ENCODE measurements at regions not wholly inside any gene's neighbourhood (a gene's known extent, or its start where the extent isn't known, plus 50 kb on each side); places are given as distances from the start of the nearest gene placed in this dataset.

DNA sequence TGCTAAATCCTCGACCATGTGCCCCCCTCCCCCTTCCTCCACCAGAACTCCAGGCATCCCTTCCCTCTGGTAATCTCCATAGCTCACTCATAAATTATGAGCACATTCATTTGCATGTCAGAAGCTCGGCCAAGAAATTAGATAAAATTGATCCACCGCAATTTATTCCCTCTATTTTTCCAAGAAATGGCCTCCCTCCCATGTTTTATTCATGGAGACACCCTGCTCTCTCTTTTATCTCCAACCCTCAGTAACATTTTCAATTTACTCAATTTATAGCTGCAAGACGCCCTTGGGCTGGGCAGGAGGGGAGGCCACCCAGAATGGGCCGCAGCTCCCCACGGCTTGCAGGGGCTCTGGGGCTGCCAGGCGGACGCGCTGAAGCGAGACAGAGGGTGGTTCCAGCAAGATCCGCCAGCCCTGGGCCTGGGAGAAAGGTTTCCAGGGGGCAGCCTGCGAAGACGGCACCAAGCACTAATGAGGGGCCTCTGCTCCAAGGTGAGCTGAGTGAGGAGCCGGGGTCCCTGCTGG lies 54.7 kb upstream of the ZNF423 start:
- no peak for DNase-seq

DNA sequence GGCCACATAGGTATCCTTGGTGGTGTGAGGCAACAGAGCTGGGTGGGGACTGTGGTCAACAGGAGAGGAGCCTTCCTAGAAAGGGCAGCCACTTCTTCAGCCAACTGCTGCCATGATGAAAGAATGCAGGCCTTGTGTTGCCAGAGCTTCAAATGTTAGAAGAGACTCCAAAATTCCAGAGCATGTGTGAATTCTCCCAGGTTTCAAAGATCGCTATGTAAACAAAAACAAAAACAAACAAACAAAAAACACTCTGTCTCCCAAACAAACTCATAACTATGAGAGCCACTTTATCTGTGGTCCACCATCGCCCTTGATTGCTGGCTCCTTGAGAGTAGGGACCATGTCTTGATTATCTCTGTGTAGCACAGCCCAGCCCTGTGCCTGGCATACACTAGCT lies 55.5 kb upstream of the ZNF423 start:
- no peak for DNase-seq

DNA sequence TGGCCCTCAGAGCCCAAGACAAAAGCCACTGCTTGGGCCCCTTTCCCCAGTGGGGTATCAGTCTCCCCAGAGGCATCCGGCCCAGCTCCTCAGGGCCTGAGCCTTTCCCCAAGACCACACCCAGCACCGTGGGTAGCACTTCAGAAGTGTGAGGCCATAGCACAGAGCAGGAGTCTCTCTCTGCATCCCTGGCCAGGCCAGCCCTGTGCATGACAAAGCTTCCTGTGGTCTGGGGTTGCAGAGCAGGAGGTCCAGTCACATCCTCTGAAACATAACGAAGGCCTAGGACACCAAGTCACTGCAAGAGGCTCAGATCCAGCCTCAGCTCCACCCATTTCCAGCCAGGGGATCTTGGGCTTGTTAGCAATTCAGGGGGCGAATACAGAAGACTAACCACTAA lies 56.8 kb upstream of the ZNF423 start:
- no peak for DNase-seq

DNA sequence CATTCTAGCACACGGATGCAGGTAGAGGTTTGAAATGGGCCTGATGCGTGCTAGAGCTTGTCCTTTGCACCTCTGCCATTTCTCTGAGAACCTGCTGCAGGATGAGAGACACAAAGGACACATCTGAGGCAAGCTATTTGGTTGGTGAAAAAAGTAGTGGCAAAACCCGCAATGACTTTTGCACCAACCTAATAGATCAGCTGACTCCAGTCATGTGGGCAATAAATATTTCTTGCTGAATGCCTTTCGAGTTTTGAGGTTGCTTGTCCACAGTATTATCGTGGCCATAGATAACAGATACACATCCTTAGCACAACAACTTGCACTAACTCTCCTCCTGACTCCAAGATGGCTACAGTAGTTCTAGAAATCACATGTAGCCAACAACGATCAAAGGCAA lies 57.8 kb upstream of the ZNF423 start:
- DNase-seq: peak; percentile 1

DNA sequence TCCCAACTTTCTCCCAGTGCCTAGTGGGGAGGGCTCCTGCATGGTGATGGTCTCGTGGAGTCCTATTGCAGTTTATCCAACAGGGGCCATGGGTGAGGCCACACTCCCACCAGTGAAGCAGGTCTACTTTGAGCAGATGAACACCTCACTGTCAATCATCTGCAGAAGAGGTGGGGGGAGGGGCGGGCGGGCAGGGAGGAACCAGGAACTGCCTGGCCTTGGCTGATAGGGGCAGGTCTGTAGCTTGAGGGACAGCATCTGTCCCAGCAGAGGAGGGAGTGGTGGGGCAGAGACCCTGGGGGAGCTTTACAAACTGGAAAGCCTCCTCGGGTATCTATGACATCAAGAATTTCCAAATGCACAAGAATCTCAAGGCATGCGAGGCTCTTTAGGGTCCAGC lies 58.7 kb upstream of the ZNF423 start:
- DNase-seq: peak; percentile 0

DNA sequence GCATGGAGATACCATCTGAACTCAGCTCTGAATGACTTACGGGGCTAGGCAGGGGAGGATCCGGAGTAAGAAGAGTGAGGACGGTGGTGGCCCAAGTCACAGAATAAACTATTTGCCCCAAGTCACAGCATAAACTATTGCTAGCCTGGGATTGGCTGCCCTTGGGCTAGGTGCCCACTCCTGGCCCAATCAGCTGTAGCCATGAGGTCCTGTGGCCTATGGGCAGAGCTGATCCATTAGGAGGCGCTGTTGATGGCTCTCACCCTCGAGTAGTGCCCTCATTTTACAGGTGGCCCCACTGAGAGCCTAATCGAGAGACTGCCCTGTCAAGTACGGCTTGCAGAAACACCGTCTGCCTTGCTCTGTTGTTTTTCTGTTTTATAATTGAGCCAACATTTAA lies 62.3 kb upstream of the ZNF423 start:
- no peak for DNase-seq

DNA sequence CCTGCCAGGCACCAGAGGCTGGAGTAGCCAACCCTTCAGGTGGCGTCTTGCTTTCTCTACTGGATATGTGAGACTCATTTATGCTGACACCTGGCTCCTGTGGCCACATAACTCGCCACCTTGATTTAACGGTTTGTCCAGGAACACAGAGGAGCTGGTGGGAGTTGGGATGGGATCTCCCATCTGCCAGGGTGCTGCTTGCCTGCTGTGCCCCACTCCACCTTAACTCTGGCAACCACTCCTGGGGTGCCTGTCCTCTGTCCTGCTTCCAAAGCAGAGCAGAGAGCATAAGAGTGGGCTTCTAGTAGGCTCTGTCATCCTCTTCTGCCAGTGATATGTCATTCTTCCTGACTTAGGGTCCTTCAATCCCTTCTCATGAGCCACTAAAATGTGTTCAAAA lies 63.4 kb upstream of the ZNF423 start:
- DNase-seq: no peak

DNA sequence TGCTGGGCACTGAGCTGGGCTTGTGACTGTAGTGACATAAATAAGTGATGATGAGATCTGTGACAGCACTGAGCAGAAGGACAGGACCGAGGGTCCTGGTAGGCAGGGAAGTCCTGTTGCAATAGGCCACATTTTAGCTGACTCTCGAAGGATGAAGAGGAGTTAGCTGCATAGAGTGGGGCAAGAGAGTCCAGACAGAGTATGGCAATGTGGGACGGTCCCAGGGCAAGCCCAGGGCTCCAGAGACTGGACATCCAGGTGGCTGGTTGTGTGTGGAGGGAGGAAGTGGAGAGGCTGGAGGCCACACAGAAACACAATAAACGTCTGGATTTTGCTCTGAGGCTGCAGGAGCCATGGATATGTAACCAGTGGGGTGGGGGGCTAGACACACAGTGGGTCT lies 64.5 kb upstream of the ZNF423 start:
- DNase-seq: no peak

DNA sequence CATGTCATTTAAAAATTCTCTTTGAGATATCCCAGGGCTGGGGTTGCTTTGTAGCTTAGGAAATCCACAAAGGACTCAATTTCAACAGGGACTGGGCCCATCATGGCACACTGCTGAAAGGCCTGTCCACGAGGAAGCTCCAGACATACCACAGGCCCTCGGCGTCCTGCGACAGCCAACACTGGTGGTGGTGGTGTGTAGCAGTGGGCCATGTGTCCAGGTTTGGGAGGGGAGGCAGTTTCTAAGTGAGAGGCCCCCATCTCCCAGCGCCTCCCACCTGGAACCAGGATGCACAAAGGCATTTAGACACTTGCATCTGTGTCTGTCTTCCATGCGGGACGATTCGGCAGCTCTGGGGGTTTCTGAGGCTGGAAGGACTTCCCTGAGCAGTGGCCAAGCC lies 65.2 kb upstream of the ZNF423 start:
- DNase-seq: no peak

DNA sequence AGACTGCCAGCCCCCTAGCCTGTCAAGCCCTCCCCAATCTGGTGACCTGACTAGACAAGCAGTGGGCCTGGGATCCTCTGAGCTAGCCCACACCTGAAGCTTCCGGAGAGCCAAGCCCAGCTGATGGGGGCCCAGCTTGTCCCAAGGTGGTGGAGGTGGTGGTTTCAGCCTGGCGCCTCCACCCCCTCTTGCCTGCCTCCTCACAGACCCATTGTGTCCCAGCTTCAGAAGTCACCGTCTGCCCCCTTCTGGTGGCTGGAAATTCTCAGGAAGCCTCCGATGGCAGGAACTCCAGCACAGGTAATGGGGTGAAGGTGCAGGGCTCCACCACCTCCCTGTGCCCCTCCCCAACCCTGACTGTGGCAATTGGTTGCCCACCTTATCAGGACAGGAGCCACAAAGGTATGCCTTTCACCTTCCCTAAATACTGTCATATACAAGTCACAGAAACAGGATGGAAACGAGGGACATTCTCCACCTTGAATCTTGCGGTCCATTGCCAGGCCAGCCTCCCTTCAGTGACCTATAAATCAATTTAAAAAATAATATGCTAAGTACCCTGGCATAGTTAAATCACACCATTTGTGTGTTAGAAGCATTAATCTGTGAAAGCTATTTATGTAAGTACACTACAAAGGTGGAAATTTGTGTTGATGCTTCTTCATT lies 66.0 kb upstream of the ZNF423 start:
- DNase-seq: peak; percentile 61

DNA sequence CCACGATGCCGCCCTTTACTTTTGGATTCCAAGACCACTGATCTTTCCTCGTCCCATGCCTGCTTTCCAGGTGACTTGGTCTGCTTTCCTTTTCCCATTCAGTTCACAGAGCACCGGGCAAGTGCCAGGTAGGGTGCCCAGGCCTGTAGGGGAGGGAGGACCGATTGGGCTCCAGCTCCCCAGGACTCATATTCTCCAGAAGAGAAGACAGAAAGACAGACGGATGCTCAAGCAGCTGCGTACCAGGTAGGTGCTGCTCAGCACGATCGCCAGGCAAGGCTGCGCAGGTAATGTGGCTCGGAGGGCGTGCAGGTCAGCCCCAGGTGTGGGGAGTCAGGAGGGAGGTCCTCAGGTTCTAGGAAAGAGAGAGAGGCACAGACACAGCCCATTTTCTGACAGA lies 67.5 kb upstream of the ZNF423 start:
- no peak for DNase-seq

DNA sequence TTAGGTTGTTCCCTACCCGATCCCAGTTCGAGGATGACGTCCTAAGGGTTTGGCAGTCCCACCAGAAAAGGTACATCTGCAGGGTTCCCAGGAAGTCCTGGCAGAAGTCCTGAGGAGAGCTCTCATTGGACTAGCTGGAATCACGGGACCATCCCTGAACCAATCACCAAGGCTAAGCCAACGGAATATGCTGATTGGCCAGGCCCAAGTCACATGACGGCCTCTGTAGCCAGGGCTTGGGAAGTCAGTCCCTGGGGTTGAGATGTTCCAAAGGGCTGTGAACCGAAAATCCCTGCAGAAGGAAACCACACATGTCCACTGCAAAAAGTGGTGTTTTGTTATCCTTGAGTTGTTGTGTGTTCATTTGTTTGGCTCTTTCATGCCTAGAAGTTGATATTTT lies 68.2 kb upstream of the ZNF423 start:
- peak; percentile 21 for DNase-seq

DNA sequence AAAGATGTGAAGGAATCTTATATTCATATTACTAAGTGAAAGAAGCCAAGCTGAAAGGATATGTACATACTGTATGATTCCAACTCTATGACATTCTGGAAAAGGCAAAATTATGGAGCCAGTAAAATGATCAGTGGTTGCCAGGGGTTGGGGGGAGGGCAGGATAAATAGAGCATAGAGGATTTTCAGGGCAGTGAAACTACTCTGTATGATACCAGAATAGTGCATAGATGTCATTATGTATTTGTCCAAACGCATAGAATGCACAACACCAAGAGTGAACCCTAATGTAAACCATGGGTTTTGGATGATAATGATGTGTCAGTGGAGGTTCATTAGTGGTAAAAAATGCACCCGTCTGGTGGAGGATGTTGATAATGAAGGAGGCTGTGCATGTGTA lies 71.0 kb upstream of the ZNF423 start:
- DNase-seq: no peak

DNA sequence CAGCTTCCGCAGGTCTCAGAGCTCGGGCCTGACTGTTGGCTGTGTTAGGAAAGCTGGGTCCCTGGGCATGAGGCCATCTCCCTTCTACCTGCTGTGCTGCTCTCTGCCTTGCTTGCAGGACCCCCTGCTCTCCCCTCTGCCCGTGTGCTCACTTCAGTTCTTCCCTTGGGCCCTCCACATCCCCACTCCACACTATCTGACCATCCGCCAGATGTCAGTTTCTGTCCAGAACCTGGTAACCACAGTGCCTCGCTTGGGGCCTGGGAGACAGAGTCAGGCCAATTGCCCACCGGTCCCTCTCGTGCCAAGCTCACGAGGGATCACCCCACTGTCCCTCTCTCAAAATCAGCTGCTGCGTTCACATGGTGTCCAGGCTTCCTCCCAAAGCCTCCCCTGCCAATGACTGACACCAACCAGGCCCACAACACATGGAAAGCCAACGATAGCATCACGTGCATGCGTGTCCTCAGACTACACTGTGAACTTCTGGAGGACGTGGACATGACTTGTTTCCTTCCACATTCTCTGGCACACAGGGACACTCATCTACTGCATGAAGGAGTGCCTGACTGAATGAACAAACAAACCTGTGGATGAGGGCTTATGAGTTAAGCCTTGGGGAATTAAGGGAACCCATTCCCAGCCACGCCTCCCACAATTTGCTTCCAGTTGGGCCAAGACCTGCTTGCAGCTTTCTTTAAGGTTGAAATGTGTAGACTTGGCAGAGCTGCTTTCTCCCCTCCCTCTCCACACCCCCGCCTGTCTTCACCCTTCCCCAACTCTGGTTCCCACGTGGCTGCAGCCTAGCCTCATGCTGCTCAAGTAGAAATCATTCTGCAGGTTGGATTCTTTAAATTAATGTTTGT lies 72.5 kb upstream of the ZNF423 start:
- no peak for DNase-seq

DNA sequence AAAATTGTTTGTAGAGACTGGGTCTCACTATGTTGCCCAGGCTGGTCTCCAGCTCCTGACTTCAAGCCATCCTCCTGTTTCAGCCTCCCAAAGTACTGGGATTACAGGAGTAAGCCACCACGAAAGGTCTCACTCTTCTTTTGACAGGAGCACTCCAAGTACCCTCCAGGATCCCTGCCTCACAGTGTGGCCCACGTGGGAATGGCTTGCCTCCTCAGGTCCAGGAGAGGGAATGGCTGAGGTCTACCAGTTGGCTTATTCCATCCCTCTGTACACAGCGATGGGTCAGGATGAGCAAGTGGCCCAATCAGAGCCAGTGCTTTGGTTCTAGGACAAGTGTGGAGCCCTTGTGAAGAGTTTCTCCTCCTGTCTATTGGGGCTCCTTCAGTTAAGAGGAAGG lies 73.7 kb upstream of the ZNF423 start:
- no peak for DNase-seq

DNA sequence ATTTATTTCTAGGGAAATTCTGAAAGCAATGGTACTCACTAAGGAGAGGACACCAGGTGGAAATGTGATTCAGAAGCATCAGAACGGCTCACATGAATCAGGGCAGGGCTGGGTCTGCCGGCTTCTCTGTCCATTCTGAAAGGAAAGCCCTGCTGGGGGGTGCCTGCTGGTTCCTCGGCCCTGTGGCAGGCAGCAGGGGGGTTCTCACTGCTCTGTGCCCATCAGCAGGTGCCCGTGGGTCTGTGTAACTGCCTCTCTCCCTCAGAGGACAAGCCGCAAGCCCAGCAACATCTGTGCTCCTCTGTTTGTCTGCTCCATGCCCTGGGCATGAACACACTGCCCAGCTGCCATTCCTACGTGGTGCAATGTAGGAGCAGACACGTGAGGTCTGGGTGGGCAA lies 74.9 kb upstream of the ZNF423 start:
- DNase-seq: no peak

DNA sequence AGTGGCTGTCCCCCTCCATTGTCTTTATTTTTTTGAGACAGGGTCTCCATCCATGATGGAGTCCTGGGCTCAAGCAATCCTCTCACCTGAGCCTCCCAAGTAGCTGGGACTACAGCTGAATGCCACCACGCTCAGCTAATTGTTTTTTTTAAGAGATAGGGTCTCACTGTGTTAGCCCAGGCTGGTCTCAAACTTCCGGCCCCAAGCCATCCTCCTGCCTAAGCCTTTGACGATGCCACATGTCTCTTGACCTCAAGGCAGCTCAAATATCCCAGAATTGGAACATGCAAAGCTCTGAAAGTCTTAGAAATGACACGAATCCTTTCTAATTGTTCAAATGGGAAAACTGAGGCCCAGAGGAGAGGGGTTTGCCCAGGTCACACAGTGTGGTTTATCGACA lies 75.4 kb upstream of the ZNF423 start:
- DNase-seq: no peak

DNA sequence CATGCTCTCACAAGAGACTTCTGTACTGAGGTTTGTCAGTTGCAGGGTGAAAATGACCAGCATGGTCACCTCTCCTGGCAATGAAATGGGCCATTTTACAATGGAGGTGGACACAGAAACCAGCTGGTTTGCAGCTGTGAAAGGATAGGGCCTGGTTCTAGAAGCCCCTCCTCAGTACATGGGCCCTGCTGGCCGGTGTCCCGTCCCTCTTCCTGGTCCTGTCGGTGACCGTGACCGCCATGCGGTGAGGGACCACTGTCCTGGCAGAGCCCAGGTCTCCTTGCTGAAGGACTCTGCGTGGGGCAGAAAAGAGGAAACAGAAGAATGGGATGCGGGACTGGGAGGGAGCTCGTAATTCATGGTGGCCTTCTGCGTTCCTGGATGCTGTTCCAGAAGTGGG lies 76.0 kb upstream of the ZNF423 start:
- no peak for DNase-seq

DNA sequence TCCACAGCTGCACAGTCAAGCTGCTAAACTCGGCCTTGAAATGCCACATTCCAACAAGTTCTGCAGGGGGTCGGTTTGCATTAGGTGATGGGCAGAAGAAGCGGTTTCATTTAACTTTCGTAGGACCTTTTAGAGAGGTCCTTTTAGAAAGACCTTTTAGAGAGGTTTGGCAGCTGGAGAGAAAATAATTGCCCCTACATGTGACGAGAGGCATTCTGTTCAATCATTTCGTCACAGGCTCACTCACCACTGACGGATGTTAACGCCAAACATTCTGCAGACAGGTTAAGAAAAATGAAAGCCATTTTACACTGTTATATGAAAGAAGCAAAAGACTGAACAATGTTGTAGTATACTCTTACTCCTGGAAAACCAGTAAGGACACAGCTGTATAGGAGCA lies 76.5 kb upstream of the ZNF423 start:
- DNase-seq: no peak

DNA sequence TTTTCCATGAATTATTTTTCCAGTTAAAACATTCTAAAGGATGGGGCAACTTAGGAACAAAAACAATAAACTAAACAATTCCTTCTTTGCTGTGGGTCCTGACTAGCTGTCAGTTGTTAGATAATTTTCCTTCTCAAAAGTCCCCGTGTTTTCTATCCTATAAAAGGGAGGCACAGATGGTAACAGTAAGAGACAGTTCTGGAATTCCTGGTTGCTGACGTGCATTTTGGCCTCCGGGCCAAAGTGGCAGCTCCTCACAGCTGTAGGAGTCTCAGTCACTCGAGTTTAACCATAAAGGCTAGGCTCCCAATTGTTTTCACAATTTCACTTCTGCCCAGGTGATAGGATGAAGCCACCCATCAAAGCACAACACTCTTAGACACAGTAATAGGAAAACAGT lies 77.0 kb upstream of the ZNF423 start:
- no peak for DNase-seq

DNA sequence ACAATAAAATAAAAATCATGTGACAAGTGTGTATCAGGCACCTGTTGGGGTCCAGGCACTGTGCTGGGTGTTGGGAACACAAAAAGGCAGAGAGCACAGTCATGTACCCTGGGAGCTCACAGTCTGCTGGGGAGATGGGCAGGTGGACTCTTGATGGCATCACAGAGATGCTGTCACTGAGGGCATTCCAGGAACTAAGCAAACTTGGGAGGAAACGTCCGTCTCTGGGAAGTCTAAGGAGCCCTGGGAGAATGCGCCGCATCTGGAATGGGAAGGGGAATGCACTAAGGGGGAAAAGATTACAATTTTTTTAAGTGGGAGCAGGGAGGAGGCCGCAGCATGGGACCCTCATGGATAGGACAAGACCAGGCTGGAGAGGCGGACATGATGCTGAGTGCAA lies 80.9 kb upstream of the ZNF423 start:
- DNase-seq: no peak

DNA sequence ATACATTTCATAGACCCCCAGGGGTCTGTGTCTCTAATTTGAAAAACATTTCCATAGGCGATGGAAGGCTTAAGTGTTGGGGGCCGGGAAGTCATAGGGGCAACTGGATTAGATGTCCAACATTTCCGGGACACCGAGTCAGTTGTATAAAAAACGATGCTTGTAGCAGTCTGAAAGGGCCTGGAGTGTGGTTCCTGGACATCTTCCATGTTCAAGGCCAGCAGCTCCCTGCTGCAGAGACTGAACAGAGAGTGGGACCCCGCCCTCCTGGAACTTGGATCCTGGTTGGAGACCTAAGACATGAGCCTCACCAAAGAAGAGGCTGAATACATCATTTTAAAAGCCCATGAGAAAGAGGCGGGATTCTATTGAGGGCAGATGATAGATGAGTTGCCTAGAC lies 82.0 kb upstream of the ZNF423 start:
- DNase-seq: no peak

DNA sequence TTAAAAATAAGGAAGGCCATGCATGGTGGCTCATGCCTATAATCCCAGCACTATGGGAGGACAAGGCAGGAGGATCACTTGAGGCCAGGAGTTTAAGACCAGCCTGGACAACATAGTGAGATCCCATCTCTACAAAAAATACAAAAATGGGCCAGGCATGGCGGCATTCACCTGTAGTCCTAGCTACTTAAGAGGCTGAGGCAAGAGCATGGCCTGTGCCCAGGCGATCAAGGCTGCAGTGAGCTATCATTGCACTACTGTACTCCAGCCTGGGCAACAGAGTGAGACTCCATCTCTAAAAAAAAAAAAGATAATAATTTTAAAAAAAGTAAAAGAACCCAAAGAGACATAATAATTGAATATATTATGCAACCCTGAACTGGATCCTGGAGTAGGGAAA lies 83.6 kb upstream of the ZNF423 start:
- DNase-seq: no peak

DNA sequence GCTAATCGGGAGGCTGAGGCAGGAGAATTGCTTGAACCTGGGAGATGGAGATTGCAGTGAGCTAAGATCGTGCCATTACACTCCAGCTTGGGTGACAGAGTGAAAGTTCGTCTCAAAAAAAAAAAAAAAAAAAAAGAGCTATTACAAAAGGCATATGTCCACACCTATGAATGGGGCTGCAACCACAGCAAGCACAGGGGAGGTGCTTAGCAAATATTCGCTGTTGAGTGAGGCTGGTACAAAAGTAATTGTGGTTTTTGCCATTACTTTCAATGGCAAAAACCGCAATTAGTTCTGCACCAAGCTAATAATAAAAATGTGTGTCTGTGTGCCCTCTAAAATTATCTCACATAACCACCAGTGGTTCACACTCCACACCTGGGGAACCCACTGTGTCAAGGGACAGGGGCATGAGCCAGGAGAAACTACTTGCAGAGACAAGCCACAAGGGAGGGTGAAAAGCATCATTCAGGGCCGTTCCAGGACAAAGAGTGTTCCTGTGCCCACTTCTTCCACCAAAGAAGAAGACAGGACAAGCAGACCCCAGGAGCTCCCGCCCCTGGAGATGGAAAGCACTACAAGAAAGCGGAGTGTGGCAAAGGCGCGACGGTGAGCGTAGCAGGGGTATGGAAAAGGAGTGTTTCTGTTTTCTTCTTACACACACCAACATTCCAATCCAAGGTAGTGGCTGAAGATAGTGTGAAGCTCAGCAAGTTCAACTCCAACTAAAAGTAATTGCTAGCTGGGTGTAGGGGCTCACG lies 84.4 kb upstream of the CNEP1R1 start:
- no peak for DNase-seq
